ENCODE measurements at regions not wholly inside any gene's neighbourhood (a gene's known extent, or its start where the extent isn't known, plus 50 kb on each side); places are given as distances from the start of the nearest gene placed in this dataset.

- Histone ChIP-seq H2BK120ac (ENCODE audit: low read depth, low read length) (no peak overlapping the region), H3K4ac (ENCODE audit: low read depth in 1 of 2, low read length in 2 of 2) (no peak overlapping the region)
- 76% methylated on average over 11 of the region's 13 CpGs for WGBS
Observed at GRCh38 chr2:72010647-72011369, 136.9 kb downstream of the CYP26B1 start.

GRCh38 chr2:72008608-72009007 is 139.1 kb downstream of the CYP26B1 start:
- Histone ChIP-seq H3K23ac (ENCODE audit: low read length in 2 of 2) (no peak overlapping the region), H3K79me1 (replicated peaks; ENCODE audit: low read length, poor library complexity, severe bottlenecking) (no peaks in the 10 kb centered on the region), H2BK15ac (ENCODE audit: low read depth, poor library complexity, severe bottlenecking) (no peak overlapping the region), H2AK5ac (ENCODE audit: low read length, severe bottlenecking) (no peak overlapping the region), H3K4me1 (ENCODE audit: control insufficient read depth, insufficient read depth, low read depth, low read length) (no peaks in the 10 kb centered on the region), H4K8ac (ENCODE audit: low read length) (no peak overlapping the region), H3K36me3 (ENCODE audit: control insufficient read depth in 1 of 2, insufficient read depth in 2 of 2, low read depth in 1 of 2, low read length in 2 of 2) (no peaks in the 10 kb centered on the region), H3K27ac (ENCODE audit: low read length, poor library complexity, severe bottlenecking) (no peak overlapping the region), H4K91ac (ENCODE audit: low read length) (no peak overlapping the region), H3K4me2 (ENCODE audit: low read length, poor library complexity, severe bottlenecking) (no peak overlapping the region), H3K4ac (ENCODE audit: low read depth in 1 of 2, low read length in 2 of 2) (no peak overlapping the region), H3K9ac (ENCODE audit: low read length) (no peak overlapping the region), H3K14ac (ENCODE audit: low read length in 2 of 2) (no peak overlapping the region), H3K18ac (ENCODE audit: low read depth in 1 of 2, low read length in 2 of 2) (no peak overlapping the region), H2BK12ac (ENCODE audit: low read length in 2 of 2) (no peak overlapping the region), H3K9me3 (ENCODE audit: control insufficient read depth, low read length) (no peaks in the 10 kb centered on the region), H2BK5ac (ENCODE audit: low read depth, low read length, poor library complexity, severe bottlenecking) (no peak overlapping the region), H2BK120ac (ENCODE audit: low read depth, low read length) (no peak overlapping the region), H3K4me3 (ENCODE audit: insufficient read depth in 1 of 2, low read depth in 1 of 2, low read length in 2 of 2) (no peak overlapping the region), H3K27me3 (ENCODE audit: control insufficient read depth in 1 of 2, insufficient read depth in 1 of 2, low read length in 2 of 2) (peaks cover 7 to 51% of the 10 kb centered on the region in 2 experiments), H2AFZ (ENCODE audit: low read depth, low read length) (no peak overlapping the region)
- WGBS: 81% methylated on average over 7 of the region's 10 CpGs
- DNase-seq: no peak

More at GRCh38 chr2:72010647-72011369, 136.9 kb downstream of the CYP26B1 start:
- Histone ChIP-seq H3K9me3 (ENCODE audit: control insufficient read depth, low read length) (no peaks in the 10 kb centered on the region), H3K36me3 (ENCODE audit: control insufficient read depth in 1 of 2, insufficient read depth in 2 of 2, low read depth in 1 of 2, low read length in 2 of 2) (no peaks in the 10 kb centered on the region), H3K4me2 (ENCODE audit: low read length, poor library complexity, severe bottlenecking) (no peak overlapping the region), H3K4me3 (ENCODE audit: insufficient read depth in 1 of 2, low read depth in 1 of 2, low read length in 2 of 2) (no peak overlapping the region), H3K23ac (ENCODE audit: low read length in 2 of 2) (no peak overlapping the region), H4K91ac (ENCODE audit: low read length) (no peak overlapping the region), H3K27me3 (ENCODE audit: control insufficient read depth in 1 of 2, insufficient read depth in 1 of 2, low read length in 2 of 2) (peaks cover 7 to 46% of the 10 kb centered on the region in 2 experiments), H2AK5ac (ENCODE audit: low read length, severe bottlenecking) (no peak overlapping the region), H3K27ac (ENCODE audit: low read length, poor library complexity, severe bottlenecking) (no peak overlapping the region), H3K79me1 (replicated peaks; ENCODE audit: low read length, poor library complexity, severe bottlenecking) (no peaks in the 10 kb centered on the region), H3K14ac (ENCODE audit: low read length in 2 of 2) (no peak overlapping the region), H2BK12ac (ENCODE audit: low read length in 2 of 2) (no peak overlapping the region), H4K8ac (ENCODE audit: low read length) (no peak overlapping the region), H3K18ac (ENCODE audit: low read depth in 1 of 2, low read length in 2 of 2) (no peak overlapping the region), H2AFZ (ENCODE audit: low read depth, low read length) (no peak overlapping the region), H2BK5ac (ENCODE audit: low read depth, low read length, poor library complexity, severe bottlenecking) (no peak overlapping the region), H3K9ac (ENCODE audit: low read length) (no peak overlapping the region), H2BK15ac (ENCODE audit: low read depth, poor library complexity, severe bottlenecking) (no peak overlapping the region), H3K4me1 (ENCODE audit: control insufficient read depth, insufficient read depth, low read depth, low read length) (no peaks in the 10 kb centered on the region)
- no peak for DNase-seq

- H2AFZ ChIP-seq (ENCODE audit: low read depth, low read length): no peak overlapping the region
- H3K4me3 ChIP-seq (ENCODE audit: insufficient read depth in 1 of 2, low read depth in 1 of 2, low read length in 2 of 2): no peak overlapping the region
- 89% methylated on average over 9 of the region's 9 CpGs for WGBS
- H3K23ac ChIP-seq (ENCODE audit: low read length in 2 of 2): no peak overlapping the region
- H3K9me3 ChIP-seq (ENCODE audit: control insufficient read depth, low read length): no peaks in the 10 kb centered on the region
- H3K14ac ChIP-seq (ENCODE audit: low read length in 2 of 2): no peak overlapping the region
- H3K9ac ChIP-seq (ENCODE audit: low read length): no peak overlapping the region
- H3K79me1 ChIP-seq (replicated peaks; ENCODE audit: low read length, poor library complexity, severe bottlenecking): no peaks in the 10 kb centered on the region
- H3K4ac ChIP-seq (ENCODE audit: low read depth in 1 of 2, low read length in 2 of 2): no peak overlapping the region
- no peak for DNase-seq
- H2BK12ac ChIP-seq (ENCODE audit: low read length in 2 of 2): no peak overlapping the region
- no peak overlapping the region for H3K18ac ChIP-seq (ENCODE audit: low read depth in 1 of 2, low read length in 2 of 2)
- no peak overlapping the region for H2BK120ac ChIP-seq (ENCODE audit: low read depth, low read length)
- H3K27me3 ChIP-seq (ENCODE audit: control insufficient read depth in 1 of 2, insufficient read depth in 1 of 2, low read length in 2 of 2): peaks cover 7 to 58% of the 10 kb centered on the region in 2 experiments
- H2AK5ac ChIP-seq (ENCODE audit: low read length, severe bottlenecking): no peak overlapping the region
- no peak overlapping the region for H2BK5ac ChIP-seq (ENCODE audit: low read depth, low read length, poor library complexity, severe bottlenecking)
- no peak overlapping the region for H4K91ac ChIP-seq (ENCODE audit: low read length)
- H3K4me1 ChIP-seq (ENCODE audit: control insufficient read depth, insufficient read depth, low read depth, low read length): peaks cover 2% of the 10 kb centered on the region
- H3K36me3 ChIP-seq (ENCODE audit: control insufficient read depth in 1 of 2, insufficient read depth in 2 of 2, low read depth in 1 of 2, low read length in 2 of 2): no peaks in the 10 kb centered on the region
- H3K4me2 ChIP-seq (ENCODE audit: low read length, poor library complexity, severe bottlenecking): no peak overlapping the region
- H4K8ac ChIP-seq (ENCODE audit: low read length): no peak overlapping the region
- no peak overlapping the region for H3K27ac ChIP-seq (ENCODE audit: low read length, poor library complexity, severe bottlenecking)
- no peak overlapping the region for H2BK15ac ChIP-seq (ENCODE audit: low read depth, poor library complexity, severe bottlenecking)
Observed at GRCh38 chr2:72007402-72007801, 140.3 kb downstream of the CYP26B1 start.

GRCh38 chr2:72006188-72006736 is 141.4 kb downstream of the CYP26B1 start:
- Histone ChIP-seq H2BK5ac (ENCODE audit: low read depth, low read length, poor library complexity, severe bottlenecking) (no peak overlapping the region), H4K91ac (ENCODE audit: low read length) (no peak overlapping the region), H3K36me3 (ENCODE audit: control insufficient read depth in 1 of 2, insufficient read depth in 2 of 2, low read depth in 1 of 2, low read length in 2 of 2) (no peaks in the 10 kb centered on the region), H3K4me1 (ENCODE audit: control insufficient read depth, insufficient read depth, low read depth, low read length) (peaks cover 2% of the 10 kb centered on the region), H2AFZ (ENCODE audit: low read depth, low read length) (no peak overlapping the region), H3K79me1 (replicated peaks; ENCODE audit: low read length, poor library complexity, severe bottlenecking) (no peaks in the 10 kb centered on the region), H3K9me3 (ENCODE audit: control insufficient read depth, low read length) (no peaks in the 10 kb centered on the region), H2AK5ac (ENCODE audit: low read length, severe bottlenecking) (no peak overlapping the region), H3K4ac (ENCODE audit: low read depth in 1 of 2, low read length in 2 of 2) (no peak overlapping the region), H2BK12ac (ENCODE audit: low read length in 2 of 2) (no peak overlapping the region), H3K4me2 (ENCODE audit: low read length, poor library complexity, severe bottlenecking) (no peak overlapping the region), H3K27ac (ENCODE audit: low read length, poor library complexity, severe bottlenecking) (no peak overlapping the region), H3K23ac (ENCODE audit: low read length in 2 of 2) (no peak overlapping the region), H3K27me3 (ENCODE audit: control insufficient read depth in 1 of 2, insufficient read depth in 1 of 2, low read length in 2 of 2) (peaks cover 10 to 51% of the 10 kb centered on the region in 2 experiments), H3K4me3 (ENCODE audit: insufficient read depth in 1 of 2, low read depth in 1 of 2, low read length in 2 of 2) (no peak overlapping the region), H2BK120ac (ENCODE audit: low read depth, low read length) (no peak overlapping the region), H3K9ac (ENCODE audit: low read length) (no peak overlapping the region), H2BK15ac (ENCODE audit: low read depth, poor library complexity, severe bottlenecking) (no peak overlapping the region), H4K8ac (ENCODE audit: low read length) (no peak overlapping the region), H3K18ac (ENCODE audit: low read depth in 1 of 2, low read length in 2 of 2) (no peak overlapping the region), H3K14ac (ENCODE audit: low read length in 2 of 2) (no peak overlapping the region)
- DNase-seq: no peak
- WGBS: 78% methylated on average over 8 of the region's 8 CpGs

Measured in mesenchymal stem cell (in vitro differentiated cells and primary cell).